GM23338 (cell line): ENCODE measurements at regions not wholly inside any gene's neighbourhood (a gene's known extent, or its start where the extent isn't known, plus 50 kb on each side); places are given as distances from the start of the nearest gene placed in this dataset.
A peak's percentile ranks its signal among the peaks of the same experiment; 100 is the strongest.

Source experiments
- ATAC-seq: fragments of 200-7000 bp; cut with Tn5 transposase; 3 replicates; pipeline ENCODE4 v1.9.1; 2020
- DNase-seq: peaks from one replicate; pipeline ENCODE4 v3.0.0-alpha.2; 2015; ENCODE audit warnings: low spot score
- H2AFZ ChIP-seq: fragments of 200-600 bp; sonication (generic); 2 replicates; pipeline ENCODE4 v1.8.0; 2016; ENCODE audit warnings: antibody characterized with exemption, mild to moderate bottlenecking, moderate library complexity
- H3F3A ChIP-seq: fragments of 200-600 bp; sonication (generic); replicated peaks from 2 replicates; pipeline ENCODE4 v1.8.0; 2017; ENCODE audit warnings: antibody characterized with exemption, mixed run types, low read depth
- H3K27ac ChIP-seq: fragments of 200-600 bp; sonication (generic); 2 replicates; pipeline ENCODE4 v1.6.1; 2016; ENCODE audit warnings: low read depth
- H3K27me3 ChIP-seq: fragments of 200-600 bp; sonication (generic); 2 replicates; pipeline ENCODE4 v1.8.0; 2016; ENCODE audit warnings: mild to moderate bottlenecking, mixed run types, moderate library complexity; ENCODE audit not compliant: insufficient read depth
- H3K36me3 ChIP-seq: fragments of 200-600 bp; sonication (generic); 2 replicates; pipeline ENCODE4 v1.8.0; 2016; ENCODE audit warnings: mild to moderate bottlenecking; ENCODE audit not compliant: insufficient read depth
- H3K4me1 ChIP-seq: fragments of 200-600 bp; sonication (generic); 2 replicates; pipeline ENCODE4 v1.8.0; 2016; ENCODE audit warnings: mild to moderate bottlenecking, moderate library complexity; ENCODE audit not compliant: insufficient read depth
- H3K4me2 ChIP-seq: fragments of 200-600 bp; sonication (generic); 2 replicates; pipeline ENCODE4 v1.7.1; 2017; ENCODE audit warnings: mixed run types
- H3K4me3 ChIP-seq: fragments of 200-600 bp; sonication (generic); 2 replicates; pipeline ENCODE4 v1.6.1; 2016; ENCODE audit warnings: mixed run types
- H3K79me2 ChIP-seq: fragments of 200-600 bp; sonication (generic); replicated peaks from 2 replicates; pipeline ENCODE4 v1.8.0; 2017; ENCODE audit warnings: mild to moderate bottlenecking; ENCODE audit not compliant: insufficient read depth
- H3K9me2 ChIP-seq: fragments of 200-600 bp; sonication (generic); 2 replicates; pipeline ENCODE4 v1.8.0; 2017; ENCODE audit not compliant: insufficient read depth
- H4K20me1 ChIP-seq: fragments of 200-600 bp; sonication (generic); replicated peaks from 2 replicates; pipeline ENCODE4 v1.8.0; 2017; ENCODE audit warnings: mild to moderate bottlenecking; ENCODE audit not compliant: insufficient read depth
- H3K27ac Mint-ChIP-seq: 2 replicates; pipeline ENCODE4 v1.8.0; 2020; ENCODE audit warnings: inconsistent platforms, mild to moderate bottlenecking, moderate library complexity, mixed read lengths
- H3K27me3 Mint-ChIP-seq: 3 replicates; pipeline ENCODE4 v1.8.0; 2022; ENCODE audit warnings: low read depth, mild to moderate bottlenecking, moderate library complexity, mixed read lengths, inconsistent platforms; ENCODE audit not compliant: insufficient read depth, poor library complexity
- H3K36me3 Mint-ChIP-seq: 3 replicates; pipeline ENCODE4 v1.8.0; 2021; ENCODE audit warnings: low read depth, mild to moderate bottlenecking, inconsistent platforms, moderate library complexity, mixed read lengths
- H3K4me1 Mint-ChIP-seq: 3 replicates; pipeline ENCODE4 v1.8.0; 2020; ENCODE audit warnings: mild to moderate bottlenecking, inconsistent platforms, mixed read lengths
- H3K4me3 Mint-ChIP-seq: 3 replicates; pipeline ENCODE4 v1.8.0; 2021; ENCODE audit warnings: moderate library complexity, mild to moderate bottlenecking, inconsistent platforms, mixed read lengths
- H3K9me3 Mint-ChIP-seq: 3 replicates; pipeline ENCODE4 v1.8.0; 2020; ENCODE audit warnings: moderate library complexity, mild to moderate bottlenecking, inconsistent platforms, mixed read lengths
- CREB1 ChIP-seq: fragments of 250-450 bp; sonication (Bioruptor Pico); IDR thresholded peaks from 2 replicates; pipeline ENCODE4 v1.5.0; 2020; ENCODE audit warnings: low read depth, mild to moderate bottlenecking, moderate library complexity
- CTCF ChIP-seq, 2 experiments: fragments of 200-600 bp in 1 of 2; sonication (generic) in 1 of 2; conservative IDR thresholded peaks; 2 replicates each; pipeline versions ENCODE4 v1.5.1 to v1.6.1; 2016 to 2017; ENCODE audit warnings: antibody characterized with exemption in 2 of 2, low read depth in 2 of 2, mild to moderate bottlenecking in 2 of 2, moderate library complexity in 1 of 2
- EZH2 ChIP-seq: fragments of 200-600 bp; sonication (generic); IDR thresholded peaks from one replicate; pipeline ENCODE4 v1.8.0; 2017; ENCODE audit warnings: antibody characterized with exemption, mild to moderate bottlenecking, low read depth; ENCODE audit not compliant: unreplicated experiment
- EZH2phosphoT487 ChIP-seq: fragments of 200-600 bp; sonication (generic); IDR thresholded peaks from one replicate; pipeline ENCODE4 v1.8.1; 2018; ENCODE audit warnings: antibody characterized with exemption; ENCODE audit not compliant: unreplicated experiment
- JUNB ChIP-seq: IDR thresholded peaks from one replicate; pipeline ENCODE4 v1.6.1; 2016; ENCODE audit warnings: antibody characterized with exemption; ENCODE audit not compliant: unreplicated experiment
- NANOG ChIP-seq: IDR thresholded peaks from 2 replicates; pipeline ENCODE4 v1.6.1; 2016; ENCODE audit warnings: antibody characterized with exemption, borderline replicate concordance
- POLR2AphosphoS5 ChIP-seq: IDR thresholded peaks from 2 replicates; pipeline ENCODE4 v1.6.1; 2016; ENCODE audit warnings: antibody characterized with exemption, low read depth
- REST ChIP-seq: IDR thresholded peaks from one replicate; pipeline ENCODE4 v1.6.1; 2018; ENCODE audit warnings: antibody characterized with exemption; ENCODE audit not compliant: unreplicated experiment
- STAT1 ChIP-seq: IDR thresholded peaks from one replicate; pipeline ENCODE4 v1.6.1; 2016; ENCODE audit warnings: antibody characterized with exemption; ENCODE audit not compliant: unreplicated experiment
- ZNF114 ChIP-seq: fragments of 250-450 bp; sonication (Bioruptor Pico); IDR thresholded peaks from 2 replicates; pipeline ENCODE4 v1.5.0; 2020; ENCODE audit warnings: mild to moderate bottlenecking, moderate library complexity
- ZNF331 ChIP-seq: fragments of 250-450 bp; sonication (Bioruptor Pico); IDR thresholded peaks from 2 replicates; pipeline ENCODE4 v1.5.0; 2020; ENCODE audit warnings: low read depth, mild to moderate bottlenecking, moderate library complexity

- Histone ChIP-seq H3K36me3 (no peaks in the 10 kb centered on the region), H2AFZ (no peak overlapping the region), H3K79me2 (no peaks in the 10 kb centered on the region), H3K4me2 (no peak overlapping the region), H3K27me3 (no peaks in the 10 kb centered on the region), H3K4me3 (no peak overlapping the region), H4K20me1 (no peaks in the 10 kb centered on the region), H3K4me1 (no peaks in the 10 kb centered on the region), H3K27ac (no peak overlapping the region), H3F3A (no peaks in the 10 kb centered on the region), H3K9me2 (peaks cover 6% of the 10 kb centered on the region)
- no peaks in the 10 kb centered on the region for H3K36me3 Mint-ChIP-seq
- no peak overlapping the region for H3K27ac Mint-ChIP-seq
- DNase-seq (no peak), ATAC-seq (no peak)
- no peak overlapping the region for H3K4me3 Mint-ChIP-seq
- peaks cover 5% of the 10 kb centered on the region for H3K27me3 Mint-ChIP-seq
- H3K9me3 Mint-ChIP-seq, result no peaks in the 10 kb centered on the region
- TF ChIP-seq CTCF (conservative IDR thresholded peaks at IDR 0.05; ENCODE audit: low read depth in 2 of 2) (0 out of 4 replicates have a peak, but pooled peaks of 1 of the 2 experiments have one; percentile 4), NANOG (no peak)
- peaks cover 4% of the 10 kb centered on the region; the same call in 2 of the 3 replicates for H3K4me1 Mint-ChIP-seq
These were observed 180.4 kb upstream of the S1PR3 start for GRCh38 chr9:88810826-88811225.

GRCh38 chr9:88811511-88811910 lies 179.8 kb upstream of the S1PR3 start:
- H4K20me1 ChIP-seq, result no peaks in the 10 kb centered on the region
- ATAC-seq (no peak), DNase-seq (no peak)
- H3K9me3 Mint-ChIP-seq, result no peaks in the 10 kb centered on the region
- H2AFZ ChIP-seq, result no peak overlapping the region
- no peak overlapping the region for H3K27ac ChIP-seq
- no peaks in the 10 kb centered on the region for H3K79me2 ChIP-seq
- H3K36me3 Mint-ChIP-seq, result no peaks in the 10 kb centered on the region
- no peak overlapping the region for H3K27ac Mint-ChIP-seq
- no peaks in the 10 kb centered on the region for H3K27me3 ChIP-seq
- H3K36me3 ChIP-seq, result no peaks in the 10 kb centered on the region
- no peak overlapping the region for H3K4me3 Mint-ChIP-seq
- peaks cover 5% of the 10 kb centered on the region for H3K27me3 Mint-ChIP-seq
- no peak overlapping the region for H3K4me2 ChIP-seq
- H3K4me1 ChIP-seq, result no peaks in the 10 kb centered on the region
- H3F3A ChIP-seq, result no peaks in the 10 kb centered on the region
- peaks cover 6% of the 10 kb centered on the region for H3K9me2 ChIP-seq
- no peak overlapping the region for H3K4me3 ChIP-seq
- peaks cover 4% of the 10 kb centered on the region; the same call in 2 of the 3 replicates for H3K4me1 Mint-ChIP-seq
- TF ChIP-seq REST (no peak), JUNB (no peak), EZH2 (no peak), CTCF (conservative IDR thresholded peaks at IDR 0.05; ENCODE audit: low read depth in 2 of 2) (no peak), ZNF114 (CRISPR knock-in tag) (no peak), EZH2phosphoT487 (no peak), STAT1 (no peak), NANOG (no peak), CREB1 (CRISPR knock-in tag) (no peak), ZNF331 (CRISPR knock-in tag) (no peak), POLR2AphosphoS5 (no peak)
